Suppressor macrophage treated with lipopolysaccharide for 4 hours (primary cell): ENCODE measurements at regions not wholly inside any gene's neighbourhood (a gene's known extent, or its start where the extent isn't known, plus 50 kb on each side); places are given as distances from the start of the nearest gene placed in this dataset.
A peak's percentile ranks its signal among the peaks of the same experiment; 100 is the strongest.
"Not testable (repeated sequence)": the region's sequence is repeated elsewhere in the genome, so short reads cannot be mapped to it uniquely, and the experiment has no call there.

Source experiments
- DNase-seq: peaks from one replicate; pipeline ENCODE4 v3.0.0-alpha.2; 2020

- not testable (repeated sequence) for DNase-seq
Measured at GRCh38 chr13:65675383-65675782, 1554.8 kb downstream of the PCDH9 start.

GRCh38 chr13:65670014-65670625 lies 1560.0 kb downstream of the PCDH9 start:
- DNase-seq, result no peak

DNA sequence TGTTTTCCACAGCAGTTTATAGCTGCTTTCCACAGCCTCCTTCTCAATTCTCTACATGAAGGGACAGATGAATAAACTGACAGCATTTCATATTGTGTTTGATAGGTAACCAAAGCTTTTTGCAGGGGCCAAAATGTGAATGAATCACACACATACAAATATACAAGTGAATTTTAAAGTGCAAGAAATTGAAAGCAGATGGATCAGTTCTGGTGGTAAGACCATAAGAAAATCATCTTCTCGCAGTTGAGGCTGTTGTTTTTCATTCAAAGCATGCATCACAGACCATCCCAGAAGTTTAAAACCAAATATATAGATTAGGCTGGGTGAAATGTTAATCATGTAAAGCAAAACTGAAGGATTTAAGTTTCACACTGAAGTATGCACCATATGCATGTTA lies 1569.4 kb downstream of the PCDH9 start:
- DNase-seq, result no peak

GRCh38 chr13:65656740-65657329 lies 1573.3 kb downstream of the PCDH9 start:
- DNase-seq, result no peak

DNA sequence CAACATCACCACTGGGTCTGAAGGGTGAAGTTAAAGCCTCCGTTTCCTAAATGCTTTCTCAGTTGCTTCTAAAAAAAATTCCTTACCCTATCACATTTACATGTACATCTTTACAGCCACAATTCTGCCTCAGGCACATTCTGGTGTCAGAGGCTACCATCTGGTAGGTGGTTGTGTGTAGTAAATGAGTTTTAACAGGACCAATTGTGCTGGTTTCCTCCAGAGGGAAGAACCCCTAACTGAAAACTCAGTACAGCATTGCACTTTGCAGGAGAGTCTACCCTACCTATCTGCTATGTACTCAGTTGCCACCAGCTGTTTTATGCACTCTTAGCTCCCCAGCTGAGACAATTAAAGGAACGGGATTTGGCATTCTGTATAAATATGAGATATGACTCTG lies 1576.5 kb downstream of the PCDH9 start:
- DNase-seq, result no peak

- no peak for DNase-seq
Measured at GRCh38 chr13:65650321-65650720, 1579.8 kb downstream of the PCDH9 start.

DNA sequence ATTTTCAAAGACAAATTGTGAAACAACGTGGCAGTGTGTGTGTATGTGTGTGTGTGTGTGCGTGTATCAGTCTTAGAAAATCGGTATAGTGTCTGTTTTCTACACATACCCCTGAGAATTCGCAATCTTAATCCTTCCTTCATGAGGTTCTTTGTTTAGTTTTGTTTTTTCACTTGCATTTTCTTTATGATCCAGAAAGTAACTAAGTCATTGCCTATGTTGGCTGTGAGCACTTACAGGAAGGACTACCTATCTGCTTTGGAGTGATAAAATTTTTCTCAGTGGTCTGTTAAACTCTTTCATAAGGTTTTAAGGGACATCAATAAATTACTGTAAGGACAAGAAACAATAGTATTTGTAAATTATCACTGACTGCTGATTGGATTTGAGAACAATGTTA lies 1587.1 kb downstream of the PCDH9 start:
- no peak for DNase-seq

DNA sequence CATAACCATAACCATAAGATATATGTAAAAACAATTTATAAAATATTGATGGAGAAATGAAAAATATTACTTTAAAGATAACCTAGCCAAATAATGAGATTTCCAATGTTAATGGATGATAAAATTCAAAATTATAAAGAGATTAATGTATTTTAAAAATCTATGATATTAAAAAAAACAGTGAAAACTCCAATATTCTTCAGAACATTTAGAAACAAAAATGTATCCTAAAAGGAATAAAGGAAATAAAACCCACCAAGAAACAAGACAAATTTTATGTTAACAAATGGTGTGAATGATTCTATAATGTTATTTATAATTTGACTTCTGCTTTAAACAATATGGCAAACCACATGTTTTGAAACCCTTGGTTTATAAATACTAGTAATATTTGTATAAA lies 1587.8 kb downstream of the PCDH9 start:
- no peak for DNase-seq

- DNase-seq, result peak; percentile 17
Measured at GRCh38 chr13:65638572-65639168, 1591.5 kb downstream of the PCDH9 start.

- DNase-seq, result no peak
Measured at GRCh38 chr13:65633806-65634205, 1596.3 kb downstream of the PCDH9 start.

- no peak for DNase-seq
Measured at GRCh38 chr13:65631078-65631477, 1599.1 kb downstream of the PCDH9 start.

DNA sequence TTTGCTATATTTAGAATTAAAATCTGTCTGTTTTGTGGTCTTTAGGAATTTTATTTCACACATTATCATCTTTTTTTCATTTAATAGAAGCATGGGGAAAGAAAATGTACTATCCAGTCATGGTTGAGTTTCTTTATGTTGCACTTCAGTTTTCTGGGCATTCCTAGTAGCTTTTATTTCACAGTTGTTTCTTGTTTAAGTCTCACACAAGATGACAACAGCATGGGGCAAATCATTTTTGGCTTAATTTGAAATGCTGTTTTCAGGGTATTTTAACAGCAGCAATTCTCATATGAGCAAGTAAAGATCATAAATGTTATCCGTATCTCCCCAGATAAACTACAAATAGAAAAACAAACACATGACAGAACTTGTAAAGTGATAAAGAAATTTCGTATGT lies 1600.2 kb downstream of the PCDH9 start:
- no peak for DNase-seq

DNA sequence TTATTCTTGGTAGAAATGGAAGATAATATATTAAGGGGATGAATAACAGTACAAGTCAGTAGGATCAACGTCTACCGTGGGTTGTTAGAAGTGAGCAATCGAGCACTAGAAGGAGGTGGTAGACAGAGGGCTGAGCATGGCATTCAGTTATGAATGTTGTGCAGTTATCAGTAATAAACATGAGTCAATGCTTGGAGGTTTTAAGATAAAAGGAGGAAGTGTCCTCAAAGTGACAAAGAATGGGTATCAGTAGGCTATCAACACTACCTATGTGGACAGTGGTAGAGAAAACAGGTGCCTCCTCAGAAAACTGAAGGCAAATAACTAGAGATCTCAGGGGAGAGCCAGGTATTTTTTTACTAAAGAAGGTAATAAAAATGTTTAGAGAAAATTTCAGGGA lies 1607.0 kb downstream of the PCDH9 start:
- DNase-seq, result no peak

GRCh38 chr13:65615506-65615905 lies 1614.6 kb downstream of the PCDH9 start:
- no peak for DNase-seq

- no peak for DNase-seq
Measured at GRCh38 chr13:65613004-65613403, 1617.1 kb downstream of the PCDH9 start.

GRCh38 chr13:65609350-65609749 lies 1620.8 kb downstream of the PCDH9 start:
- no peak for DNase-seq

DNA sequence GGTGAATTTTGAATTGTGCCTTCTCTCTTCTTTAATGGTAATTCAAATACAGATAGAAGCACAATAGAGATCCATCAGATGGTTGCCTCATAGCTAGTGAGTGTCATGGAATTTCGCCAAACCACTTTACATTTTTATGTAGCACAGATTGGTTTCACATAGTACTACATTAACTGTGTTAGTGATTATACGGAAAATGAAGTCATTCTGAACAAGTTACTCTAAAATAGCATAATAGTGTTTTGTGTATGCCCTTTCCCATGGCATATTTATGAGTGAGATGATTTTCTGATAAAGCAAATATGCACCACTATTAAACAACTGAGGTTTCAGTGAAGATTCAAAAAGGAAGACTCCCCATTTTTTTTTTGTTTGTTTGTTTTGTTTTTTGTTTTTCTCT lies 1623.5 kb downstream of the PCDH9 start:
- no peak for DNase-seq

DNA sequence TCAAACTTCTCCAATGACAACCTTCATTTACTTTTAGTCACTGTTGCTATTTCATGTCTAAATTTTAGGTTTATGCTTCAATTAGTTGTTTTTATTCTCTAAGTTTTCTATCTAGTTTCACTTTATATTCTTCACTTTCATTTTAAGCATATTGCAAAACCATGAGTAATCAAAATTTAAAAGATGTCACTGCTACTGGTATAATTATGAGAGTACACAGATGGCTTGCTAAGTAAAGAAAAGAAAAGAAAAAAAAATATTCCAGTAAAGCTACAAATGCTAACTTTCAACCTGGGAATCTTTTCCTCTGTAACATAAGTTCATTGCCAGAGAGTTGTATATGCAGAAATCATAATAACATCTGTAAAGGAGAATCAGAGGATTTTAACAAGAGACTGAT lies 1624.7 kb downstream of the PCDH9 start:
- peak; percentile 4 for DNase-seq

DNA sequence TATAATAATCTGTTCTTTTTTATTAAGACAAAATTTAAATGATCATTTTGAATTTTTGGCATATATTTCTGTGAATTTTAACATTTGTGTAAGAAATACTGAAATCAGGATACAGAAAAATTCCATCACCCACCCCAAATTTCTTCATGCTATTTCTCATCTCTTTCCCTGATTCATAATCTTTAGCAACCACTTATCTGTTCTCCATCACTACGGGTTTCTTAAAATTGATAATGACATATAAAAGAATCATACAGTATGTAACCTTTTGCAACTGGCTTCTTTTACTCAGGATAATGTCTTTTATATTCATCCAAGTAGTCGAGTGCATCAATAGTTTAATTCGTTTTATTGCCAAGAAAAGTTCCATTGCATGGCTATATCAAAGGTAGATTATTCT lies 1627.0 kb downstream of the PCDH9 start:
- no peak for DNase-seq

DNA sequence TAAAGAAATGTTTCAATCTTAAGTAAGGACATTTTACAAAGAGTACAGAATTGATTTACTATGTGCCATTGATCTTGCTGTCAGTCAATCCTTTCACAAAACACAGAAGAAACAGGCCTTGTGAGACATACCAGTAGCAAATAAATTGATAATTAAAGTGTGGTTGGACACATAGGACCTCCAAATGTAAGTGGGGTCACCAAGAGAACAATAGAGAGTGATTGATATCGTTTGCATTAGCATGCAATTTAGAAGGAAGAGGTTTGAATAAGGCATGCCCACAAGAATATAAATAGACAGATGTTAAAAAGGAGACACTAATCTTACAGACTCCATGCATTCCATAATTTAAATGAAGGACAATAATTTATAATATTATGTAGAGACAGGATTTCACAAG lies 1628.3 kb downstream of the PCDH9 start:
- DNase-seq, result no peak

DNA sequence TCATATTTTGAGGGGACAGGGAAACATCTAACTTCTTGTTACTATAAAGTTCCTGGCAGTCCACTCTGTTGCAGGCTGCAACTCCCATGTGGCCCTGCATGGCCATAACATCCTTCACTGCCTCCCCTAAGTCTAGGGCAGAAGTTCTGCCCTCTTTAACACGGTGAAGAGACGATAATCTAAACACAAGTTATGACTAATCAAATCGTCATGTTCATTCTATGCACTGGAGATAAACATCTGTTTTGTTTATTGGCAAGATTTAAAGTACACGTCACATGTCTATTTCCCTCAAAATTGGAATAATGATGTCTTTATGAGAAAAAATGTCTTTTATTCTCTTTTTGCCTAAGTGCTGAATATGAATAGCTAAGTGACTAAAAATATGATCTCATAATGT lies 1629.4 kb downstream of the PCDH9 start:
- no peak for DNase-seq

DNA sequence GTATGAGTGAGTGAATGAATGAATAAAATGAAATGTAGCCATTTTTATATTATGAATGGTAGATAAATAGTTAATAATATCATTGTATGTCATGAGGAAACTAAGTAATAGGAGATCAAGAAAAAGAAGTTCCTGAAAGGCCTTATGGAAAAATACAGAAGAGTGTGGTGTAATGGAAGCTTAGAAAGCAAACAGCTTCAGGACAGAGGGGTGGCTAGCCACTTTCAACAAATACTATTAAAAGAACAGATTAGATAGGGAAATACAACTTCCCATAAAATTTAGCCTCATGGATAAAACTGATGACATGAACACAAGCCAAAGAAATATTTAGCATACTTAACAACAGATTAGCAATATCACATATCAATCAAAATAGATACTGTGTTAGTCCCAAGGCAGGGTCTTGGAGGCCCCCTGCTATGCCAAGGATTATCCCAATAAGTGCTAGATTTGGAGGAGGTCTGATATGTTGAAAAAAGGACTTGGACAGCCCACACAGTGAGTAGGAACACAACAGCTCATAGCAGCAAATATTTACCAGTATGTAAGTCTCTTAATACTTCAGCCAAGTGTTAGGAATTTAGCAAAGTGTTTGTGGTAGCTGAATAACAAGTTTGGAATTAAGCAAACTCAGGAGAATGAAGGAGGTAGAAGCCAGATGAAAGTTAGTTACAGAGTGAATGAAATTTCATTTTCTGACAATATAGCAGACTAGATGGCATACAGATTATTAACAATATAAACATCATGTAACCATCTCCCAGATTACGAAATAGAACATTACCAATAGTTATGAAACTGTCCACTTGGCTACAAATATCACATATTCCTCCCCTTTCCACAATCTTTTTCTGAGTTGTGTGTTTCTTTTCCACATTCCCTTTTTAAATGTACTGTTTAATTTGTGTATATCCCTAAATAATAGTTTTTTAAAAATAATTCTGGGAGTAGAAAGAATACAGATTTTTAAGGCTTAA lies 1632.0 kb downstream of the PCDH9 start:
- no peak for DNase-seq

DNA sequence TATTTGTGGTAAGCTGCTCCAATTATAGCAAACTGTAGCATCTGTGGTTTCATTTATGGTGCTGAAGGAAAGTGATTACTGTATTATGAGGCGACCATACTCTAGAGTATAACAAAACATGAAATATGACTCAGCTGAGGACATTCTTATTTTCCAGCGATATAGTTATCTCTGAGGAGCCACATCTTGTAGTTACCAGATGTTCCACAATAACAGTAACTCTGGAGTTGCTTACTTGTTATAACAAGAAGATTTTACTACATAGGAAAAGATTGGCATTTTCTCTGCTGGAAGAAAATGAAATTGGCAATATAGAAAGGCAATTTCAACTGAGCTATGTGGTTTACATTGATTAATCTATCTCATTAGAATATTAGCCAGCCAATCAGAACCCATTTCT lies 1634.2 kb downstream of the PCDH9 start:
- no peak for DNase-seq
